ENCODE measurements at regions not wholly inside any gene's neighbourhood (a gene's known extent, or its start where the extent isn't known, plus 50 kb on each side); places are given as distances from the start of the nearest gene placed in this dataset.

GRCh38 chr9:31030741-31031202 lies 1353.7 kb upstream of the ACO1 start:
- Histone ChIP-seq H3K9me2 (replicated peaks; ENCODE audit: low read depth, low read length) (no peaks in the 10 kb centered on the region), H3F3A (ENCODE audit: low read depth) (no peaks in the 10 kb centered on the region), H3K9ac (ENCODE audit: low read depth, low read length, poor library complexity, severe bottlenecking) (no peak overlapping the region), H4K20me1 (ENCODE audit: insufficient read depth, low read length, poor library complexity, severe bottlenecking) (no peaks in the 10 kb centered on the region), H3K4me3 (ENCODE audit: low read length, poor library complexity, severe bottlenecking) (no peak overlapping the region), H3K4me1 (ENCODE audit: insufficient read depth, low read length, poor library complexity, severe bottlenecking) (no peaks in the 10 kb centered on the region), H2AFZ (ENCODE audit: low read length) (no peak overlapping the region), H3K79me2 (ENCODE audit: insufficient read depth, low read length) (no peaks in the 10 kb centered on the region), H3K36me3 (ENCODE audit: insufficient read depth, low read length) (no peaks in the 10 kb centered on the region), H3K27me3 (ENCODE audit: insufficient read depth, low read length, poor library complexity, severe bottlenecking) (no peaks in the 10 kb centered on the region), H3K4me2 (ENCODE audit: low read depth, low read length, poor library complexity, severe bottlenecking) (no peak overlapping the region), H3K9me3 (ENCODE audit: insufficient read depth, low read depth, low read length) (no peaks in the 10 kb centered on the region)
- no peak for TF ChIP-seq CTCF (conservative IDR thresholded peaks at IDR 0.05; ENCODE audit: low read length)
- no peak for TF ChIP-seq EZH2phosphoT487 (IDR thresholded peaks at IDR 0.05; ENCODE audit: borderline replicate concordance)

GRCh38 chr9:31032206-31032605 lies 1352.2 kb upstream of the ACO1 start:
- no peak for TF ChIP-seq CTCF (conservative IDR thresholded peaks at IDR 0.05; ENCODE audit: low read length)
- no peak for TF ChIP-seq EZH2phosphoT487 (IDR thresholded peaks at IDR 0.05; ENCODE audit: borderline replicate concordance)
- H3K79me2 ChIP-seq (ENCODE audit: insufficient read depth, low read length) = no peaks in the 10 kb centered on the region
- no peaks in the 10 kb centered on the region for H3K4me1 ChIP-seq (ENCODE audit: insufficient read depth, low read length, poor library complexity, severe bottlenecking)
- no peaks in the 10 kb centered on the region for H3K36me3 ChIP-seq (ENCODE audit: insufficient read depth, low read length)
- H3K27me3 ChIP-seq (ENCODE audit: insufficient read depth, low read length, poor library complexity, severe bottlenecking) = no peaks in the 10 kb centered on the region
- no peaks in the 10 kb centered on the region for H3K9me3 ChIP-seq (ENCODE audit: insufficient read depth, low read depth, low read length)
- H4K20me1 ChIP-seq (ENCODE audit: insufficient read depth, low read length, poor library complexity, severe bottlenecking) = no peaks in the 10 kb centered on the region
- no peaks in the 10 kb centered on the region for H3F3A ChIP-seq (ENCODE audit: low read depth)
- H3K4me2 ChIP-seq (ENCODE audit: low read depth, low read length, poor library complexity, severe bottlenecking) = no peak overlapping the region
- no peak overlapping the region for H3K9ac ChIP-seq (ENCODE audit: low read depth, low read length, poor library complexity, severe bottlenecking)
- H3K4me3 ChIP-seq (ENCODE audit: low read length, poor library complexity, severe bottlenecking) = no peak overlapping the region
- H2AFZ ChIP-seq (ENCODE audit: low read length) = no peak overlapping the region
- H3K9me2 ChIP-seq (replicated peaks; ENCODE audit: low read depth, low read length) = no peaks in the 10 kb centered on the region

GRCh38 chr9:31034311-31034710 lies 1350.1 kb upstream of the ACO1 start:
- Histone ChIP-seq H3K9ac (ENCODE audit: low read depth, low read length, poor library complexity, severe bottlenecking) (no peak overlapping the region), H3K36me3 (ENCODE audit: insufficient read depth, low read length) (no peaks in the 10 kb centered on the region), H3K4me1 (ENCODE audit: insufficient read depth, low read length, poor library complexity, severe bottlenecking) (no peaks in the 10 kb centered on the region), H3K27me3 (ENCODE audit: insufficient read depth, low read length, poor library complexity, severe bottlenecking) (no peaks in the 10 kb centered on the region), H4K20me1 (ENCODE audit: insufficient read depth, low read length, poor library complexity, severe bottlenecking) (no peaks in the 10 kb centered on the region), H2AFZ (ENCODE audit: low read length) (no peak overlapping the region), H3K9me2 (replicated peaks; ENCODE audit: low read depth, low read length) (no peaks in the 10 kb centered on the region), H3F3A (ENCODE audit: low read depth) (no peaks in the 10 kb centered on the region), H3K9me3 (ENCODE audit: insufficient read depth, low read depth, low read length) (no peaks in the 10 kb centered on the region), H3K4me2 (ENCODE audit: low read depth, low read length, poor library complexity, severe bottlenecking) (no peak overlapping the region), H3K4me3 (ENCODE audit: low read length, poor library complexity, severe bottlenecking) (no peak overlapping the region), H3K79me2 (ENCODE audit: insufficient read depth, low read length) (no peaks in the 10 kb centered on the region)
- TF ChIP-seq EZH2phosphoT487 (IDR thresholded peaks at IDR 0.05; ENCODE audit: borderline replicate concordance) (no peak), CTCF (conservative IDR thresholded peaks at IDR 0.05; ENCODE audit: low read length) (no peak)

Data from Loucy (cell line).